Caco-2 (cell line): ENCODE measurements at regions not wholly inside any gene's neighbourhood (a gene's known extent, or its start where the extent isn't known, plus 50 kb on each side); places are given as distances from the start of the nearest gene placed in this dataset.
"Not testable (repeated sequence)": the region's sequence is repeated elsewhere in the genome, so short reads cannot be mapped to it uniquely, and the experiment has no call there.

ENCODE experiments used
- BruUV-seq: library from RNA; stranded (reverse); fragments of 400-500 nt; replicated peaks from 2 replicates; lab custom pipeline; 2021; lab: Mats Ljungman, UMichigan
- CTCF ChIA-PET: fragments of 300-600 bp; sonication (Branson Sonifier 250); formaldehyde crosslinking; loops from one replicate; lab custom pipeline; 2022; ENCODE audit warnings: antibody characterized with exemption; lab: Charles Lee
- POLR2A ChIA-PET: fragments of 300-600 bp; sonication (Branson Sonifier 250); formaldehyde crosslinking; loops from one replicate; lab custom pipeline; 2022; ENCODE audit warnings: antibody characterized with exemption; lab: Charles Lee
- DNase-seq, 2 experiments: peaks; one replicate each; pipeline versions ENCODE4 v3.0.0 to v3.0.0-alpha.2; 2020 to 2022
- H3K27me3 ChIP-seq: replicated peaks from 2 replicates; pipeline ENCODE4 v1.6.0; 2011; ENCODE audit warnings: low read length; ENCODE audit not compliant: control insufficient read depth, insufficient read depth
- H3K36me3 ChIP-seq: 2 replicates; pipeline ENCODE4 v1.5.1; 2011; ENCODE audit warnings: low read length; ENCODE audit not compliant: control insufficient read depth, insufficient read depth
- H3K4me1 ChIP-seq: fragments of 250-450 bp; sonication (Bioruptor Pico); 2 replicates; pipeline ENCODE4 v1.5.1; 2020; ENCODE audit warnings: mild to moderate bottlenecking
- H3K4me3 ChIP-seq: 2 replicates; pipeline ENCODE4 v1.5.1; 2011; ENCODE audit warnings: low read depth, mild to moderate bottlenecking, control low read depth, low read length
- H3K9me3 ChIP-seq: fragments of 250-450 bp; sonication (Bioruptor Pico); 2 replicates; pipeline ENCODE4 v1.5.1; 2020; ENCODE audit warnings: mild to moderate bottlenecking, moderate library complexity
- H3K27ac Mint-ChIP-seq: one replicate; pipeline ENCODE4 v1.8.0; 2022; ENCODE audit warnings: mixed read lengths; ENCODE audit not compliant: unreplicated experiment
- H3K27me3 Mint-ChIP-seq: one replicate; pipeline ENCODE4 v1.8.0; 2022; ENCODE audit warnings: mixed read lengths; ENCODE audit not compliant: insufficient read depth, unreplicated experiment
- H3K36me3 Mint-ChIP-seq: one replicate; pipeline ENCODE4 v1.8.0; 2022; ENCODE audit warnings: mild to moderate bottlenecking, mixed read lengths; ENCODE audit not compliant: insufficient read depth, unreplicated experiment
- H3K4me1 Mint-ChIP-seq: one replicate; pipeline ENCODE4 v1.8.0; 2022; ENCODE audit warnings: low read depth, mixed read lengths; ENCODE audit not compliant: unreplicated experiment
- H3K4me3 Mint-ChIP-seq: one replicate; pipeline ENCODE4 v1.8.0; 2022; ENCODE audit warnings: mild to moderate bottlenecking, moderate library complexity, mixed read lengths; ENCODE audit not compliant: unreplicated experiment
- H3K9me3 Mint-ChIP-seq: one replicate; pipeline ENCODE4 v1.8.0; 2022; ENCODE audit warnings: mixed read lengths; ENCODE audit not compliant: unreplicated experiment
- CTCF ChIP-seq, 2 experiments: fragments of 200-600 bp in 1 of 2; IDR thresholded peaks; 1 replicate in 1 of 2; 2 replicates in 1 of 2; pipeline versions ENCODE4 v1.5.1 to v1.8.0; 2011 to 2022; ENCODE audit warnings: antibody characterized with exemption in 1 of 2, control low read depth in 1 of 2, inconsistent platforms in 1 of 2, low read depth in 1 of 2, low read length in 1 of 2, mild to moderate bottlenecking in 1 of 2, moderate library complexity in 1 of 2; ENCODE audit not compliant: insufficient read depth in 1 of 2, severe bottlenecking in 1 of 2, unreplicated experiment in 1 of 2
- intact Hi-C: fragments of 100-400 bp; cut with micrococcal nuclease; formaldehyde crosslinking; loops from one replicate; pipeline ENCODE4 v1.10.0; 2022; ENCODE audit not compliant: unreplicated experiment

GRCh38 chr2:113386780-113387433, 50.6 kb upstream of the ZNG1B start:
- POLR2A ChIA-PET, CTCF ChIA-PET, H3K36me3 ChIP-seq, H3K4me3 Mint-ChIP-seq, DNase-seq, BruUV-seq, H3K9me3 ChIP-seq, H3K27ac Mint-ChIP-seq, H3K4me1 ChIP-seq, H3K9me3 Mint-ChIP-seq, H3K4me1 Mint-ChIP-seq, H3K27me3 ChIP-seq, H3K36me3 Mint-ChIP-seq, intact Hi-C loops, H3K4me3 ChIP-seq, H3K27me3 Mint-ChIP-seq: not testable (repeated sequence)

GRCh38 chr2:113379621-113380020, 57.9 kb upstream of the ZNG1B start:
- H3K4me1 Mint-ChIP-seq, DNase-seq, POLR2A ChIA-PET, H3K4me3 Mint-ChIP-seq, H3K36me3 ChIP-seq, intact Hi-C loops, H3K9me3 Mint-ChIP-seq, H3K4me3 ChIP-seq, H3K36me3 Mint-ChIP-seq, H3K27me3 Mint-ChIP-seq, CTCF ChIA-PET, H3K4me1 ChIP-seq, H3K27ac Mint-ChIP-seq, H3K27me3 ChIP-seq, BruUV-seq, H3K9me3 ChIP-seq: not testable (repeated sequence)

- Mint-ChIP-seq H3K4me3 (no peak overlapping the region), H3K4me1 (peaks cover 11% of the 10 kb centered on the region), H3K27me3 (no peaks in the 10 kb centered on the region), H3K9me3 (no peaks in the 10 kb centered on the region), H3K36me3 (no peaks in the 10 kb centered on the region), H3K27ac (no peak overlapping the region)
- ChIA-PET CTCF (no interaction called here), POLR2A (no interaction called here)
- Histone ChIP-seq H3K36me3 (no peaks in the 10 kb centered on the region), H3K4me1 (no peaks in the 10 kb centered on the region), H3K27me3 (no peaks in the 10 kb centered on the region), H3K9me3 (no peaks in the 10 kb centered on the region), H3K4me3 (no peak overlapping the region)
- DNase-seq, result no peak
- TF ChIP-seq CTCF (IDR thresholded peaks at IDR 0.05; ENCODE audit: insufficient read depth in 1 of 2, low read depth in 1 of 2, low read length in 1 of 2, severe bottlenecking in 1 of 2, unreplicated experiment in 1 of 2), result no peak
- no TSS peak for BruUV-seq
- intact Hi-C loops, result no loop called here
Observed at GRCh38 chr2:113376913-113377445, 60.5 kb upstream of the ZNG1B start.

GRCh38 chr2:113376253-113376912, 61.1 kb upstream of the ZNG1B start:
- ChIA-PET CTCF (no interaction called here), POLR2A (no interaction called here)
- no peak for DNase-seq
- H3K9me3 Mint-ChIP-seq, result no peaks in the 10 kb centered on the region
- Histone ChIP-seq H3K9me3 (no peaks in the 10 kb centered on the region), H3K4me1 (no peaks in the 10 kb centered on the region), H3K4me3 (no peak overlapping the region), H3K36me3 (no peaks in the 10 kb centered on the region), H3K27me3 (no peaks in the 10 kb centered on the region)
- no peaks in the 10 kb centered on the region for H3K36me3 Mint-ChIP-seq
- TF ChIP-seq CTCF (IDR thresholded peaks at IDR 0.05; ENCODE audit: insufficient read depth in 1 of 2, low read depth in 1 of 2, low read length in 1 of 2, severe bottlenecking in 1 of 2, unreplicated experiment in 1 of 2), result no peak
- H3K27ac Mint-ChIP-seq, result no peak overlapping the region
- no peak overlapping the region for H3K4me3 Mint-ChIP-seq
- H3K4me1 Mint-ChIP-seq, result peaks cover 6% of the 10 kb centered on the region
- intact Hi-C loops, result no loop called here
- no TSS peak for BruUV-seq
- H3K27me3 Mint-ChIP-seq, result no peaks in the 10 kb centered on the region

DNA sequence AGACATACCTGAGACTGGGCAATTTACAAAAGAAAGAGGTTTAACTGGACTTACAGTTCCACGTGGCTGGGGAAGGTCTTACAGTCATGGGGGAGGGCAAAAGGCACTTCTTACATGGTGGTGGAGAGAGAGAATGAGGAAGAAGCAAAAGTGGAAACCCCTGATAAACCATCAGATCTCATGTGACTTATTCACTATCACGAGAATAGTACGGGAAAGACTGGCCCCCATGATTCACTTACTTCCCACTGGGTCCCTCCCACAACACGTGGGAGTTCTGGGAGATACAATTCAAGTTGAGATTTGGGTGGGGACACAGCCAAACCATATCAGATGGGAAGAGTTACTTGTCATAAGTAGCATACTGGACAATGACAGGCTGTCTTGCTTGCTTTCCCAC, 62.6 kb upstream of the ZNG1B start:
- BruUV-seq, H3K4me1 ChIP-seq, DNase-seq, POLR2A ChIA-PET, H3K27me3 ChIP-seq, H3K4me3 ChIP-seq, H3K27me3 Mint-ChIP-seq, H3K4me3 Mint-ChIP-seq, H3K9me3 ChIP-seq, H3K27ac Mint-ChIP-seq, H3K36me3 Mint-ChIP-seq, CTCF ChIA-PET, H3K9me3 Mint-ChIP-seq, H3K36me3 ChIP-seq: not testable (repeated sequence)
- H3K4me1 Mint-ChIP-seq, result peaks cover 13% of the 10 kb centered on the region
- intact Hi-C loops, result loop anchor here (5.0 kb wide), 1 partner anchor 293 kb away; no protein-coding TSS in a partner anchor
